RWPE1 (cell line): ENCODE measurements at regions not wholly inside any gene's neighbourhood (a gene's known extent, or its start where the extent isn't known, plus 50 kb on each side); places are given as distances from the start of the nearest gene placed in this dataset.
"Not testable (repeated sequence)": the region's sequence is repeated elsewhere in the genome, so short reads cannot be mapped to it uniquely, and the experiment has no call there.

Experiments
- CTCF ChIA-PET: fragments of 350-600 bp; sonication (Branson Sonifier 250); formaldehyde crosslinking; extraction: SDS; loops from one replicate; lab custom pipeline; 2021; lab: Yijun Ruan, JAX
- POLR2A ChIA-PET: fragments of 400-600 bp; formaldehyde crosslinking; extraction: SDS; loops from one replicate; lab custom pipeline; 2020; ENCODE audit warnings: antibody characterized with exemption; ENCODE audit not compliant: low non-redundant PET; lab: Yijun Ruan, JAX
- DNase-seq: peaks from one replicate; pipeline ENCODE4 v3.0.0; 2012; ENCODE audit warnings: low spot score
- H3K27ac ChIP-seq: fragments of 450-650 bp; 2 replicates; pipeline ENCODE4 v1.5.1; 2017
- TF ChIP-seq, protein P1 (sequence below): fragments of 450-650 bp; conservative IDR thresholded peaks from 2 replicates; pipeline ENCODE4 v1.5.1; 2017; ENCODE audit warnings: low read depth, mild to moderate bottlenecking

GRCh38 chr10:23793577-23793976, 354.7 kb downstream of the OTUD1 start:
- H3K27ac ChIP-seq: no peak overlapping the region
- no peak for DNase-seq
- ChIA-PET CTCF (no interaction called here), POLR2A (no interaction called here)
- TF ChIP-seq, protein P1, sequence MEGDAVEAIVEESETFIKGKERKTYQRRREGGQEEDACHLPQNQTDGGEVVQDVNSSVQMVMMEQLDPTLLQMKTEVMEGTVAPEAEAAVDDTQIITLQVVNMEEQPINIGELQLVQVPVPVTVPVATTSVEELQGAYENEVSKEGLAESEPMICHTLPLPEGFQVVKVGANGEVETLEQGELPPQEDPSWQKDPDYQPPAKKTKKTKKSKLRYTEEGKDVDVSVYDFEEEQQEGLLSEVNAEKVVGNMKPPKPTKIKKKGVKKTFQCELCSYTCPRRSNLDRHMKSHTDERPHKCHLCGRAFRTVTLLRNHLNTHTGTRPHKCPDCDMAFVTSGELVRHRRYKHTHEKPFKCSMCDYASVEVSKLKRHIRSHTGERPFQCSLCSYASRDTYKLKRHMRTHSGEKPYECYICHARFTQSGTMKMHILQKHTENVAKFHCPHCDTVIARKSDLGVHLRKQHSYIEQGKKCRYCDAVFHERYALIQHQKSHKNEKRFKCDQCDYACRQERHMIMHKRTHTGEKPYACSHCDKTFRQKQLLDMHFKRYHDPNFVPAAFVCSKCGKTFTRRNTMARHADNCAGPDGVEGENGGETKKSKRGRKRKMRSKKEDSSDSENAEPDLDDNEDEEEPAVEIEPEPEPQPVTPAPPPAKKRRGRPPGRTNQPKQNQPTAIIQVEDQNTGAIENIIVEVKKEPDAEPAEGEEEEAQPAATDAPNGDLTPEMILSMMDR: no peak

GRCh38 chr10:23797452-23797851, 358.6 kb downstream of the OTUD1 start:
- CTCF ChIA-PET, DNase-seq, POLR2A ChIA-PET, H3K27ac ChIP-seq: not testable (repeated sequence)

- TF ChIP-seq, protein P1: no peak
- no peak overlapping the region for H3K27ac ChIP-seq
- ChIA-PET CTCF (no interaction called here), POLR2A (no interaction called here)
- DNase-seq: no peak
Observed at GRCh38 chr10:23804125-23804524, 365.2 kb downstream of the OTUD1 start.

DNA sequence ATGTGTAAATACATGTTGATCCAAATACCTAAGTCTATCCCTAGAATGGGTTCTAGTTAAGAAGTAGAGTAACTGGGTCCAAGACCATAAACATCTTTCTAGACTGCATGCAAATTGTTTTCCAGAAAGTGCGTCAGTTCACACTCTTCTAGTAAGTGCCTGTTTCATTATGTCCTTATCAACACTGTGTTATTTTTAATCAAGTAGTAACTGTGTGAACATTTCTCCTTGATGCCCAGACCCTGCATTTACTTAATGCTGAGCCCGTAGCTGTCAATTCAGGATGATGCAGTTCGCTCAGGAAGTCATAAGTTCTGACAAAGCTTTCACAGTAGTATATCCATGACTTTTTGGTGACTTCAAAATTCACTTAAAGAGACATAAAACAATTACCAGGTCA, 374.8 kb downstream of the OTUD1 start:
- POLR2A ChIA-PET: no interaction called here
- DNase-seq: no peak
- TF ChIP-seq, protein P1: no peak
- CTCF ChIA-PET: no interaction called here
- no peak overlapping the region for H3K27ac ChIP-seq

DNA sequence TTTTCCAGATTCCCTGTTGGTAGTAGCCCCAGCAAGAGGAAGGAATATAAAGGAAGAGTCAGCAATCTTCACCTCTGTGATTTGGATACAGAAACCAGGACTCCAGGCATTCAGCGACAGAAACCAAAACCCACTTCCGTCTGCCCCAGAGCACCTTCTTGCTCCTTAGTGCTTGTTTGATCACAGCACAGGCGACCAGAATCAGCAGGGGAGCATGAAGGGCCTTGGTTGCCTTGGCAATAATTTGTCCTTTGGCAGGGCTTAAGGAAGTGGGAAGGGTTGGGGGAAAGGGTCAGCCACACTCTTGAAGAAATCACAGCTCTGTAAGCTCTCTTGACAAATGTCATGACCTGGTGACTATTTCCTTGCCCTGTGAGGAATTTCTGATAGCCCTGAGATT, 379.6 kb downstream of the OTUD1 start:
- POLR2A ChIA-PET: no interaction called here
- CTCF ChIA-PET: no interaction called here
- no peak for DNase-seq
- TF ChIP-seq, protein P1: no peak
- no peak overlapping the region for H3K27ac ChIP-seq

GRCh38 chr10:23820792-23821191, 381.9 kb downstream of the OTUD1 start:
- TF ChIP-seq, protein P1: no peak
- ChIA-PET POLR2A (no interaction called here), CTCF (no interaction called here)
- no peak for DNase-seq
- no peak overlapping the region for H3K27ac ChIP-seq

GRCh38 chr10:23824822-23825221, 384.1 kb upstream of the KIAA1217 start:
- TF ChIP-seq, protein P1: no peak
- DNase-seq: no peak
- ChIA-PET CTCF (no interaction called here), POLR2A (no interaction called here)
- no peak overlapping the region for H3K27ac ChIP-seq
